BLaER1 treated with 17β-estradiol and CSF1 and Interleukin-3, amounts not matched to agents 10 nM and 100 nM (cell line): ENCODE measurements at regions not wholly inside any gene's neighbourhood (a gene's known extent, or its start where the extent isn't known, plus 50 kb on each side); places are given as distances from the start of the nearest gene placed in this dataset.

Source experiments
- H3K27ac ChIP-seq, 11 experiments: shearing (Covaris generic); formaldehyde crosslinking; 2 replicates each; pipeline ENCODE4 v1.8.1; 2022
- H3K27me3 ChIP-seq, 11 experiments: shearing (Covaris generic); formaldehyde crosslinking; 2 replicates each; pipeline ENCODE4 v1.8.1; 2022
- H3K36me3 ChIP-seq, 11 experiments: shearing (Covaris generic); formaldehyde crosslinking; 2 replicates each; pipeline ENCODE4 v1.8.1; 2022
- H3K4me1 ChIP-seq, 10 experiments: shearing (Covaris generic); formaldehyde crosslinking; 2 replicates each; pipeline ENCODE4 v1.8.1; 2022
- H3K4me2 ChIP-seq, 11 experiments: shearing (Covaris generic); formaldehyde crosslinking; 2 replicates each; pipeline ENCODE4 v1.8.1; 2022
- H3K4me3 ChIP-seq, 10 experiments: shearing (Covaris generic); formaldehyde crosslinking; 2 replicates each; pipeline ENCODE4 v1.8.1; 2022
- H3K9ac ChIP-seq, 11 experiments: shearing (Covaris generic); formaldehyde crosslinking; 2 replicates each; pipeline ENCODE4 v1.8.1; 2022
- H3K9me3 ChIP-seq, 11 experiments: shearing (Covaris generic); formaldehyde crosslinking; replicated peaks in 1 of 11; 2 replicates each; pipeline ENCODE4 v1.8.1; 2022
- H4K20me1 ChIP-seq, 11 experiments: shearing (Covaris generic); formaldehyde crosslinking; 2 replicates each; pipeline ENCODE4 v1.8.1; 2022
- Cebpa-rat ChIP-seq, 11 experiments: shearing (Covaris generic); IDR thresholded peaks; 2 replicates each; pipeline ENCODE4 v1.8.1; 2022

DNA sequence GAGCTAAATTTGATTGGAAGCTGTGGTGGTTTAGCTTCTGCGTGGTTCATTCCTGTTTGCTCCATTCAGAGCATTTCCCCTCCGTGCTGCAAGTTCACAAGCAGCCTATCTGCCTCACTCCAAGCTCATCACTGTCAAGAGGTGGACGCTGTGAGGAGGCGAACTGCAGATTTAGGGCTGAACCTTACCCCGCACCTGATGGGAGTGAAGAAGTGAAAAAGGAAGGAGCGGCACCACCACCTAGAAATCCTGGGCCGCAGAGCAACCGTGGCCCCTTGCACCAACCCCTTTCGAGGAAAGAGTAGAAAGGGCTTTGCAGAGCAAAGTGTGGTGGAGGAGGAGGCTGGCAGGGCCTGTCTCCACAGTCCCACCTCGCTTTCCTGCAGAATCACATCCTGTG, 117.4 kb downstream of the IER5 start:
- no peak for TF ChIP-seq Cebpa-rat (IDR thresholded peaks at IDR 0.05)
- H3K4me2 ChIP-seq: peak overlapping the region in 4 of 11 experiments; percentile 10 to 41 (median 28); a peak in 3 of 22 replicates
- H3K36me3 ChIP-seq: no peaks in the 10 kb centered on the region
- H4K20me1 ChIP-seq: no peaks in the 10 kb centered on the region
- H3K27me3 ChIP-seq: no peaks in the 10 kb centered on the region
- no peak overlapping the region for H3K27ac ChIP-seq
- H3K9me3 ChIP-seq: 0 out of 22 replicates have a peak, but pooled peaks cover 0 to under 1% (median 0%) of the 10 kb centered on the region in 11 experiments
- peaks cover 0 to 42% (median 28%) of the 10 kb centered on the region in 10 experiments; a peak in 15 of 20 replicates for H3K4me1 ChIP-seq
- H3K9ac ChIP-seq: no peak overlapping the region
- H3K4me3 ChIP-seq: no peak overlapping the region

DNA sequence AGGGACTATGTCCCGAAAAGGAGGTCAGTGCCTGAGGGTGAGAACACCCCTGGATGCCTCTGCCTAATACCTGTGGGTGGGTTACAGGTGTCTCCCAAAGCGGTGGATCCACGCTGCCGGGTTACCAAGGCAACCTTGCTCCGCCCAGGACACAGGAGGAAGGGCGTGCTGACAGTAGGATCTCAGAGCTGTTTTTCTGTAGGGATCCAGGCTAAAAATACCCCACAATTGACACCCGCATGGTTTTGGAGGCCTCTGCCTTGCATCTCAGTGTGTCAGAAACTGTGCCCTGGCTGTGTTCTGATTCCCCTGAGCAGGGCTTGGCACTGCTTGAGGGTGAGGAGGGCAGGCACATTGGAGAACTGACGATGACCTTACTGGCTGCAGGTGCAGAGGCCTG, 118.0 kb downstream of the IER5 start:
- no peaks in the 10 kb centered on the region for H4K20me1 ChIP-seq
- no peak for TF ChIP-seq Cebpa-rat (IDR thresholded peaks at IDR 0.05)
- no peak overlapping the region for H3K27ac ChIP-seq
- peak overlapping the region in 6 of 11 experiments; percentile 10 to 41 (median 22); a peak in 6 of 22 replicates for H3K4me2 ChIP-seq
- H3K36me3 ChIP-seq: no peaks in the 10 kb centered on the region
- no peaks in the 10 kb centered on the region for H3K27me3 ChIP-seq
- H3K4me1 ChIP-seq: peaks cover 0 to 42% (median 28%) of the 10 kb centered on the region in 10 experiments; a peak in 15 of 20 replicates
- H3K9ac ChIP-seq: no peak overlapping the region
- H3K9me3 ChIP-seq: no peaks in the 10 kb centered on the region
- H3K4me3 ChIP-seq: no peak overlapping the region

DNA sequence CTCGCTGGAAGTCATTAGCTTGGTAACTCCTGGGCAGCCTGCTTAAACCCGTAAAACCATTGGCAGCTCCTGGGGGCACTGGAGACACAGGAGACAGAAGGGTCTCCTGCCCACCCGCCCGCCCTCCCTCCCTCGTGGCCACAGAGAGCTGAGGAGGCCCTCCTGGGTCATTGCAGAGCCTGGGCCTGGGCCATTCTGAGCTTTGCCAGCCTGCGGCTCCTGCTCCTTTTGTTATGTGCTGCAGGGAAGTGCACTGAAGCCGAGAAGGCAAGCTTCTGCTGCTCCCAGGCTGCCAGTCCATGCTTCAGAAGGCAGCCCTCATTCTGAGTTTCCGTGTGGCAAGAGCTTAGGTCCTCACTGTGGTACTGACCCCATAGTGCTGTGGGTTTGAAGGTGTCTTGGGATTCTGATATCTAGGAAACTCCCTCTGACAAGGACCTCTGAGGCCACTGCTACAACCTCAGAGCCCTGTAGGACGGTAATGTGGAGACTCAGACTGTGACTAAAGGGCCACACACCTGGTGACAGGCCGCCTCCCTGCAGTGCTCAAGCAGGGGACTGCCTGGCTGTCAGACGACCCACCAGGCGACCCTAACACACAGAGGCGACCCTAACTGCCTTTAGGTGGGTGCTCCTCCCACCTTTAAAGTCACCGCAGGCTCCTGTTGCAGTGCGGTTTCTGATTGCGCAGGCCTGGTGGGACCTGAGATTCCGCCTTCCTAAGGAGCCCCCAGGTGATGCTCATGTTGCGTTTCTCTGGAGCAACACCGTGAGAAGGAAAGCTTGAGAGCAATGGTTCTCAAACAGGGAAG, 118.7 kb downstream of the IER5 start:
- Histone ChIP-seq H3K36me3 (no peaks in the 10 kb centered on the region), H3K27me3 (no peaks in the 10 kb centered on the region), H3K9me3 (no peaks in the 10 kb centered on the region), H3K27ac (no peak overlapping the region), H3K4me1 (peaks cover 0 to 36% (median 23%) of the 10 kb centered on the region in 10 experiments; a peak in 14 of 20 replicates), H3K4me2 (peak overlapping the region in 8 of 11 experiments; percentile 16 to 59 (median 42); a peak in 11 of 22 replicates), H3K9ac (no peak overlapping the region), H4K20me1 (no peaks in the 10 kb centered on the region), H3K4me3 (no peak overlapping the region)
- TF ChIP-seq Cebpa-rat (IDR thresholded peaks at IDR 0.05): no peak

DNA sequence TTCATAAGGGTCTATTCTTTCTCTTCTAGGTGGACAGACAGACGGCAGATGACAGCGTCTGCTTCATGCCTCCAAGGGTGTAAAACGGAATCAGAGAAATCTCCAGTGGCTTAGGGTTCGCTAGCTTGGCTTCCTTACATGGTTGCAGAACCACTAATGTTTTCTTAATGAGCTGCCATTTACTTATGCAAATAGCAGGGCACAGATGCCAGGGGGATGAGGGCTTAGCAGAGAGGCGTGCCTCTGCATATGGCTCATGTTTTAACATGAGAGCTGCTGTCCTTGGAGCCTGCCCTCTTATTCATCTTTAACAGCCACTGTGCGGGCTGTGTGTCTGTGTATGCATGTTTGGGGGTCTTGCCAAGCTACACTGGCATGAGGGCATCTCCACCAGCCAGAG, 119.6 kb downstream of the IER5 start:
- no peaks in the 10 kb centered on the region for H3K36me3 ChIP-seq
- H3K27me3 ChIP-seq: no peaks in the 10 kb centered on the region
- no peak overlapping the region for H3K4me3 ChIP-seq
- peaks cover 0 to 28% (median 20%) of the 10 kb centered on the region in 10 experiments; a peak in 14 of 20 replicates for H3K4me1 ChIP-seq
- no peaks in the 10 kb centered on the region for H3K9me3 ChIP-seq
- H3K9ac ChIP-seq: no peak overlapping the region
- no peak overlapping the region for H3K27ac ChIP-seq
- H4K20me1 ChIP-seq: no peaks in the 10 kb centered on the region
- H3K4me2 ChIP-seq: peak overlapping the region in 8 of 11 experiments; percentile 16 to 59 (median 42); a peak in 13 of 22 replicates
- TF ChIP-seq Cebpa-rat (IDR thresholded peaks at IDR 0.05): no peak

DNA sequence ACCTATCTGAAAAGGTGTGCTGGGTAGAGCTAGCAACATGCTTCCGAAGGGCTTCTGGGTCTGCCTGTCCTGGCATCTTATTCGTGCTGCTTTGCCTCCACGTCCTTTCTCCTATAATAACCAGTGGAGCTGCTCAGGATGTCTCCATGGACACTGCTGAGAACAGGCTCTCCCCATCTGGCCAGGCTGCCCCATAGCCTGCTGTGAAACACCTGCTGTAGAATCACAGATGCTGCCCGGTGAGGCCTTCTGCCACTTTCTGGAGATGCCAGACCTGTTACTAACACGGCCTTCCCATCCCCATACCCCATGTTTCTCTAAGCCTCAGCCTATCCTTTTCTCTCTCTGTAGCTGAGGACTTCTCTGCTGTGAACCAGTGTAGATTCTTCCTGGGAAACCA, 120.5 kb downstream of the IER5 start:
- H3K4me3 ChIP-seq: no peak overlapping the region
- no peak overlapping the region for H3K27ac ChIP-seq
- no peaks in the 10 kb centered on the region for H3K36me3 ChIP-seq
- TF ChIP-seq Cebpa-rat (IDR thresholded peaks at IDR 0.05): no peak
- no peaks in the 10 kb centered on the region for H3K9me3 ChIP-seq
- H3K4me1 ChIP-seq: peaks cover 0 to 26% (median 20%) of the 10 kb centered on the region in 10 experiments; a peak in 14 of 20 replicates
- no peak overlapping the region for H3K4me2 ChIP-seq
- H4K20me1 ChIP-seq: no peaks in the 10 kb centered on the region
- H3K27me3 ChIP-seq: no peaks in the 10 kb centered on the region
- no peak overlapping the region for H3K9ac ChIP-seq

DNA sequence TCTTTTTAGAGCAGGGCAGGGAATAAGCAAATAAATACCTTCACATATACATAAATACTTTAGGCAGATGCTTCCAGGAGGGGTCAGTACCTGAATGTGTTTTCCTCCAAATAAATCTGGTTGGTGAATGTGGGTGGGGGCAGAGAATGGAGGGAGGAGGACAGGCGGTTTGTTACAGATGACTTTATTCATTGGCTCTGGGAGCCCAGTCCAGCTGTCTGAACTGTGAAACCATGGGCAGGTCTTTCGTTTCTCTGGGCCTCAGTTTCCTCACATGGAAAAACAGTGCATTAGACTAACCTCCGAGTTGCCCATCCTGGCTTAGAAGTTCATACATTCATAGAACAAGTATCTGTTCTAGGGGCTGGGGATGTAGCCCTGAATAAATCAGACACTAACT, 124.6 kb downstream of the IER5 start:
- no peak overlapping the region for H3K4me3 ChIP-seq
- no peak overlapping the region for H3K9ac ChIP-seq
- peaks cover 0 to 7% (median 4%) of the 10 kb centered on the region in 10 experiments; a peak in 14 of 20 replicates for H3K4me1 ChIP-seq
- H3K36me3 ChIP-seq: no peaks in the 10 kb centered on the region
- no peak overlapping the region for H3K27ac ChIP-seq
- no peaks in the 10 kb centered on the region for H4K20me1 ChIP-seq
- H3K4me2 ChIP-seq: no peak overlapping the region
- H3K27me3 ChIP-seq: no peaks in the 10 kb centered on the region
- no peaks in the 10 kb centered on the region for H3K9me3 ChIP-seq
- TF ChIP-seq Cebpa-rat (IDR thresholded peaks at IDR 0.05): no peak

DNA sequence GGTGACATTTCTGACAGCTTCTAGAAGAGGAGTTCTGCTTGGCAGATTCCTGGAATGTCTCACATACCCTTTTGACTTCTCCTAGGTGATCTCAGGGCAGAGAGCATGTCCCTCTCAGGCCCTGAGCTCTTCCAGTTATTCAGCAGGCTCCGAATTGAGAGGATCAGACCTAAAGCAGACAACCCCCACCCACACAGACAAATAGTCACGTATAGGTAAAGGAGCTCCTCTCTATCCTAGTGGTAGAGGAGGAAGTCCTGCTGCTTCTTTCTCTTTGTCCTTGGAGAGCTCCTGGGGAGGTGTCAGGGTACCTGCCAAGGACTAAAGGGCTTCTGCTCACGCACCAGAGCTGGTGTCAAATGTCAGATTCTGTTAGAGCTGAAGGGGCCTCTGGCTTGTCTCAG, 128.1 kb downstream of the IER5 start:
- TF ChIP-seq Cebpa-rat (IDR thresholded peaks at IDR 0.05): no peak
- no peaks in the 10 kb centered on the region for H3K36me3 ChIP-seq
- no peak overlapping the region for H3K27ac ChIP-seq
- H3K9ac ChIP-seq: no peak overlapping the region
- H3K27me3 ChIP-seq: no peaks in the 10 kb centered on the region
- no peak overlapping the region for H3K4me2 ChIP-seq
- H3K4me3 ChIP-seq: no peak overlapping the region
- H3K4me1 ChIP-seq: no peaks in the 10 kb centered on the region
- H3K9me3 ChIP-seq: 0 out of 22 replicates have a peak, but pooled peaks cover 0 to 4% (median 0%) of the 10 kb centered on the region in 11 experiments
- no peaks in the 10 kb centered on the region for H4K20me1 ChIP-seq

DNA sequence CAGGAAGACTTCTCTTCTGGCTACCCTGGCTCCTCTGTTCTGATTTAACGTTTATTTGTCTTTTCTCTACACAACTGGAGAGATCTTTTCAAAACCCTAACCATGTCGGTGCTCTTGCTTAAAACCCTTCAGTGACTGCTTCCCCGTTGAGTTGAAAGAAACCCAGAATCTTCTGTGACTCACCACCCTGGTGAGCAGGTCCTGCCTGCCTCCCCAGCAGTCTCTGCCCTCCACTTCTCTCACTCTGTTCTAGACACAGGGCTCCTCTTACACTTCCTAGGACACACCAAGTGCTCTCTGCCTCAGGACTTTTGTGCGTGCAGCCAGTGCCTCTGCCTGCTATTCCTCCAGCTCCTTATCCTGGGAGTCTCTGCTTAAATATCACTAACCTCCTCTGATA, 131.4 kb downstream of the IER5 start:
- no peak for TF ChIP-seq Cebpa-rat (IDR thresholded peaks at IDR 0.05)
- Histone ChIP-seq H3K27me3 (no peaks in the 10 kb centered on the region), H3K4me2 (no peak overlapping the region), H3K9me3 (peaks cover 0 to 12% (median 0%) of the 10 kb centered on the region in 11 experiments; a peak in 4 of 22 replicates), H3K9ac (no peak overlapping the region), H3K4me1 (no peaks in the 10 kb centered on the region), H4K20me1 (no peaks in the 10 kb centered on the region), H3K27ac (no peak overlapping the region), H3K36me3 (no peaks in the 10 kb centered on the region), H3K4me3 (no peak overlapping the region)

DNA sequence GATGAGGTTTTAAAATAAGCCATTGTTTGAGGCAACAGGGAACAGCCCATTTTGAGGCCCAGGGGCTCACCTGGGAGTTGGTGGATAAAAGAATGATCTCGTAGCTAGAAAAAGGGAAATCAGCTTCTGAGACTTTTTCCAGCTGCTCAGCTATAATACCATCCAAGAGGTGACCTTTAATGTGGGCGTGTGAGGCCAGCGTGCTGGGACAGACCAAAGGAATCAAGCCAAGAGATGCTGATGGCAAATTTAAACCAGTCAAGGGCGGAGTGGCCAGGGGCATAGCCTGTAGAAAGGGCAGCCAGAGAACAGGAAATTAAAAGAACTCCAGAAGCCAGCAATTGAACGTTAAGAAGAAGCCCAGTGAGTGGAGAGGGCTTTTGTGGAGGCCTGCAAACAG, 132.6 kb downstream of the IER5 start:
- H3K9ac ChIP-seq: no peak overlapping the region
- no peak overlapping the region for H3K4me2 ChIP-seq
- no peaks in the 10 kb centered on the region for H3K36me3 ChIP-seq
- no peak overlapping the region for H3K4me3 ChIP-seq
- peaks cover 0 to 14% (median 0%) of the 10 kb centered on the region in 11 experiments; a peak in 4 of 22 replicates for H3K9me3 ChIP-seq
- no peaks in the 10 kb centered on the region for H3K4me1 ChIP-seq
- H3K27ac ChIP-seq: no peak overlapping the region
- no peaks in the 10 kb centered on the region for H3K27me3 ChIP-seq
- H4K20me1 ChIP-seq: no peaks in the 10 kb centered on the region
- TF ChIP-seq Cebpa-rat (IDR thresholded peaks at IDR 0.05): no peak
